ENCODE measurements at regions not wholly inside any gene's neighbourhood (a gene's known extent, or its start where the extent isn't known, plus 50 kb on each side); places are given as distances from the start of the nearest gene placed in this dataset.

DNA sequence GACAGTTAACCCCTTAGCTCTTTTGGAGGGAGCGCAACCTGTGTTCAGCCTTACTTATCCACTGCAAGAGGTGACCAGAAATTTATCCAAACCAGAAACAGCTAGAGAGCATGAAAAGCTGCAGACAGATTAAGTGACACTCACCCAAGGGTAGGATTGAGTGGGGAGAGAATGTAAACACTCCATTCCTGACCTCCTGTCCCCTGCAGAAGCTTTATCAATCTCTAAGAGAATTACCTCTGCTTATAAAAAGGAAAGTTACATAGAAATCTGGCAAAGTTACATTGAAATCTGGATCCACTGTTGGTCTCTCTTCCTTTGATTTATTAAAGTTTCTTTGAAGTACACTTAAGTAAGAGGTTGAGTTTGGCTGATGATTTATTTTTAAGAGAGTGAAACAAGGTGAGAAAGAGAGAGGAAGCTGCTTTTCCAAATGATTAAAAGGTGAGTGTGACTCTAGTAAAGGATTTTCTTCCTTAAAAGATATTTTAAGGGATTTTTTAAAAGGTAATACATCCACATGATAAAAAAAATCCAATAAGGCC is 112.3 kb downstream of the ANAPC4 start:
- TF ChIP-seq POLR2AphosphoS5 (IDR thresholded peaks at IDR 0.05): no peak
- TF ChIP-seq CTCF (IDR thresholded peaks at IDR 0.05): no peak
- no peak for TF ChIP-seq POLR2A (IDR thresholded peaks at IDR 0.05)
